Hepatocyte (in vitro differentiated cells): ENCODE measurements at regions not wholly inside any gene's neighbourhood (a gene's known extent, or its start where the extent isn't known, plus 50 kb on each side); places are given as distances from the start of the nearest gene placed in this dataset.

Experiments used
- CTCF ChIP-seq: fragments of 200-600 bp; sonication (generic); IDR thresholded peaks from 2 replicates; pipeline ENCODE4 v1.5.1; 2016; ENCODE audit warnings: antibody characterized with exemption, mild to moderate bottlenecking; ENCODE audit not compliant: poor library complexity
- EZH2phosphoT487 ChIP-seq: fragments of 200-600 bp; sonication (generic); IDR thresholded peaks from one replicate; pipeline ENCODE4 v1.6.1; 2018; ENCODE audit warnings: antibody characterized with exemption, mild to moderate bottlenecking, low read depth, moderate library complexity; ENCODE audit not compliant: unreplicated experiment, severe bottlenecking

DNA sequence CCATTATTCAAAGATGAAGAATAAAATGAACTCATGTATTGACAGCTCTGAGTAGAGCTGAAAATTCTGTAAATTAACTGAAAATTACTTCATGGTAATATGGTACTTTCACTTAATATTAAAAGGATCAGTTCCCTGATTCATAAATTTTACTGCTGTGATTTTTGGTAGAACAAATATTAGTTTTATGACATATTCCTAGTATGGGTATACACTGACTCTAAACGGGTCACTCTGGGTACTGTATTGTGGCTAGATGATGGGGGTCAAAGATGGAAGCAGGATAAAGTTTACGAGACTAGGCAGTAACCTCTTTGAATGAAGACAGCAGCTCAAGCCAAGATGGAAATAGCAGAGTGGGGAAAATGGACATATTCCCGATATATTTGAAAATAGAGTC is 135.5 kb downstream of the NUAK1 start:
- TF ChIP-seq CTCF (no peak), EZH2phosphoT487 (no peak)
